Omental fat pad (tissue), 3 donors: ENCODE measurements at regions not wholly inside any gene's neighbourhood (a gene's known extent, or its start where the extent isn't known, plus 50 kb on each side); places are given as distances from the start of the nearest gene placed in this dataset.

Source experiments
- ATAC-seq: fragments of 150-250 bp; one replicate; pipeline ENCODE4 v1.9.1; 2016; ENCODE audit warnings: mild to moderate bottlenecking, moderate library complexity; ENCODE audit not compliant: low FRiP score
- DNase-seq: peaks from one replicate; pipeline ENCODE4 v3.0.0-alpha.2; 2019; ENCODE audit warnings: low spot score
- CTCF ChIP-seq, 3 donors: fragments of 450-650 bp; IDR thresholded peaks; one replicate each; pipeline ENCODE4 v1.5.1; 2016 to 2017; ENCODE audit warnings: antibody characterized with exemption in 3 of 3, mild to moderate bottlenecking in 3 of 3, moderate library complexity in 2 of 3

DNA sequence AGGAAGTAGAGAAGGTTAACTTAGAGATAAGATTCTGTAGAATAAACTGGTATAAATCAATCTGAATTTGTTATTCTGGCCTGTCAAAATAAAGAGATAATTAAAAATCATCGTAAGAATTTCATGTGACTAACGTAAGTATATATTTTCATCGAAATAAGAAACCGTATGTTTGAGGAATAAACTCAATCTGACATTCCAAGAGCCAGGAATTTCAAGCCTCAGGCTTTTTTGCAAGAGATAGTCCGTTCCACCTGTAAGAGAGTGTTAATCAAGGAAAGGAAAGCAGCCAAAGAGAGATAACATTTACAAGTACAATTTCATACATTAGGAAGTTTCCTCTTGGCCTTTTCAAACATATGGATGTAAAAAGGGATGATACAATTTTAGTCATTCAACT, 701.5 kb downstream of the CBLN2 start:
- TF ChIP-seq CTCF (IDR thresholded peaks at IDR 0.05), result no peak
- DNase-seq (no peak), ATAC-seq (no peak)

- no peak for TF ChIP-seq CTCF (IDR thresholded peaks at IDR 0.05)
- no peak for ATAC-seq
- no peak for DNase-seq
These were observed 706.6 kb downstream of the CBLN2 start for GRCh38 chr18:71837547-71837946.

- ATAC-seq (no peak), DNase-seq (no peak)
- TF ChIP-seq CTCF (IDR thresholded peaks at IDR 0.05), result no peak
These were observed 711.1 kb downstream of the CBLN2 start for GRCh38 chr18:71832946-71833617.

DNA sequence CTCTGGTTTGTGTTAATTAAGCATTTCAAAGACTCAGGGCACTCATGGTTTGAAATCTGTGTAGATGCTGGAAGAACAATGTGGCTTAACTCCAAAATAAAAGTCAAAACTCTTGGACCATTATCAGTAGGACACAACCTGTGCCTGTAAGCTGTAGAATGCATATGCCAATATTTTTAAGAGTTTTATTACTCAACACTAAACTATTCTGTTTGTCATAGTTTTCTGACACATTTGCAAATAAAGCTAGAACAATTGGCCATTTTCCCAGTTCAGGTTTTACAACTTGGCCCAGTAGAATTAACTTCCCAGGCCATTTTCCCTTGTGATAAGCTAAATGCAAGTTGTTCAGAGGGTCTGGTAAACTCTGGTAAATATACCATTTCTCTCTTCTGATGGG, 713.1 kb downstream of the CBLN2 start:
- no peak for DNase-seq
- ATAC-seq, result no peak
- no peak for TF ChIP-seq CTCF (IDR thresholded peaks at IDR 0.05)

GRCh38 chr18:71827301-71827700, 716.8 kb downstream of the CBLN2 start:
- DNase-seq (no peak), ATAC-seq (no peak)
- TF ChIP-seq CTCF (IDR thresholded peaks at IDR 0.05), result no peak

GRCh38 chr18:71815305-71815704, 728.8 kb downstream of the CBLN2 start:
- TF ChIP-seq CTCF (IDR thresholded peaks at IDR 0.05), result no peak
- DNase-seq (no peak), ATAC-seq (no peak)

DNA sequence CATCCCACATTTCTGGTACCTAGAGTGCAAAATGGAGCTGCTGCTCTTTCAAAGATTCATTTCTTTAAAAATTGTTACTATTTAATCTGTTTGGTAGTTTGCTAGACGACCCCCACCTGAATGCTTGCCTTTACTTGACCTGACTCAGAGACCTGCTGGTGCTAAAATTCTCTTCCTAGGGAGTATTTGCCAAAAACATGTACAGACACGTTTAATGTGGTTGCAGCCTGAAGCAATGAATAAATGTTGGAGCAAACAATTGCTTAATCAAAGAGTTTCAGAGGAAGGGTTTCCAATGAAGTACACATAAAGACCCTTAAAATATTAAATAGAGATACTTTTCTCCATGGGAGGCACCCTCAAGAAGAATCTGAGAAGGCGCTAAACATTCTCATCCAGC, 734.4 kb downstream of the CBLN2 start:
- no peak for DNase-seq
- ATAC-seq, result no peak
- no peak for TF ChIP-seq CTCF (IDR thresholded peaks at IDR 0.05)
